ENCODE measurements at regions not wholly inside any gene's neighbourhood (a gene's known extent, or its start where the extent isn't known, plus 50 kb on each side); places are given as distances from the start of the nearest gene placed in this dataset.

DNA sequence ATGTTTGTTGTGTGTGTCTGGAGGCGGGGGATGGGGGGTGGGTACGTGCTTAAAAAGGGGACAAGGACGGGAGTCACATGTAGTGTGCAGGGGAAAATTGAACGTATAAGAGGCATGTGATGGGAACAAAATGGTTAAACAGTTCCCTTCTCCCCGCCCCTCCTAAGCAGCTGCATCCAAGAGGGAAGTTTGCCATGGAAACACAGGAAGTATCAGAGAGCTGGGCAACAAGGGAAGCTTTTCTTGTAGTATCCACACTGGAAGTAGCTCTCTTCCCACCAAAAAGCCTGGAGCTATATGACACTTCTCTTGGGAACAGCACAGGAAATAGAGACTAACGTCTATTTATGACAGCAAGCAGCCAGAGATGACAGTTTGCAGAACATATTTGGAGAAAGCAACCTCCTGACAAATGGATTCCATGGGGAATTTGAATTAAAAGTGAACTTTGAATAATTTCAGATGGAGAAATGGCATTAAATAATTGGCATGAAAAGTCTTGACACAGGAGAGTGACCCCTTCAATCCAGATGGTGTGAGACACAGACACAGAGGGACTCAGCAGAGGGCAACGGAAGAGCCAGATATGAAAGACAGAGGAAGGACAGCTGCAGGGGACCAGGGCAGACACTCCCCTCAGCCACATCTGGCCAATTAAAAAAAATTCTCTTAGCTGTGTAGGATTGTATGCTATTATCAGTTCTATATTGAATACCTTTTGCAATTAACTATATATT lies 294.2 kb upstream of the TBL1XR1 start:
- Histone ChIP-seq H3K79me2 (ENCODE audit: control insufficient read depth, insufficient read depth, low read length) (no peaks in the 10 kb centered on the region), H3K9me3 (ENCODE audit: control extremely low read depth in 1 of 3, control insufficient read depth in 2 of 3, insufficient read depth in 1 of 3, low read length in 2 of 3) (no peaks in the 10 kb centered on the region), H3K9ac (ENCODE audit: low read length) (no peak overlapping the region), H3K4me2 (replicated peaks; ENCODE audit: low read depth, low read length, poor library complexity, severe bottlenecking) (no peak overlapping the region), H3K36me3 (replicated peaks in 1 of 2; ENCODE audit: control extremely low read depth in 1 of 2, control insufficient read depth in 1 of 2, extremely low read depth in 1 of 2, insufficient read depth in 2 of 2, low read length in 1 of 2) (no peaks in the 10 kb centered on the region), H3K27me3 (replicated peaks in 1 of 4; ENCODE audit: control extremely low read depth in 1 of 4, control insufficient read depth in 3 of 4, insufficient read depth in 4 of 4, low read length in 3 of 4) (no peaks in the 10 kb centered on the region), H4K20me1 (ENCODE audit: control insufficient read depth, insufficient read depth, low read length, poor library complexity, severe bottlenecking) (no peaks in the 10 kb centered on the region), H3K4me3 (ENCODE audit: control extremely low read depth in 1 of 5, extremely low read depth in 1 of 5, insufficient read depth in 1 of 5, low read depth in 2 of 5, low read length in 4 of 5) (no peak overlapping the region), H3K27ac (ENCODE audit: low read length in 2 of 2) (no peak overlapping the region), H3K4me1 (ENCODE audit: control insufficient read depth in 2 of 2, insufficient read depth in 2 of 2, low read length in 2 of 2) (no peaks in the 10 kb centered on the region), H2AFZ (ENCODE audit: insufficient read depth, low read depth, low read length, poor library complexity, severe bottlenecking) (no peak overlapping the region)
- no peak overlapping the region for H3K4me3 Mint-ChIP-seq
- CTCF ChIA-PET = no interaction called here
- no peaks in the 10 kb centered on the region for H3K4me1 Mint-ChIP-seq
- DNase-seq (no peak), ATAC-seq (ENCODE audit: low read depth) (no peak)
- TF ChIP-seq, protein P1, sequence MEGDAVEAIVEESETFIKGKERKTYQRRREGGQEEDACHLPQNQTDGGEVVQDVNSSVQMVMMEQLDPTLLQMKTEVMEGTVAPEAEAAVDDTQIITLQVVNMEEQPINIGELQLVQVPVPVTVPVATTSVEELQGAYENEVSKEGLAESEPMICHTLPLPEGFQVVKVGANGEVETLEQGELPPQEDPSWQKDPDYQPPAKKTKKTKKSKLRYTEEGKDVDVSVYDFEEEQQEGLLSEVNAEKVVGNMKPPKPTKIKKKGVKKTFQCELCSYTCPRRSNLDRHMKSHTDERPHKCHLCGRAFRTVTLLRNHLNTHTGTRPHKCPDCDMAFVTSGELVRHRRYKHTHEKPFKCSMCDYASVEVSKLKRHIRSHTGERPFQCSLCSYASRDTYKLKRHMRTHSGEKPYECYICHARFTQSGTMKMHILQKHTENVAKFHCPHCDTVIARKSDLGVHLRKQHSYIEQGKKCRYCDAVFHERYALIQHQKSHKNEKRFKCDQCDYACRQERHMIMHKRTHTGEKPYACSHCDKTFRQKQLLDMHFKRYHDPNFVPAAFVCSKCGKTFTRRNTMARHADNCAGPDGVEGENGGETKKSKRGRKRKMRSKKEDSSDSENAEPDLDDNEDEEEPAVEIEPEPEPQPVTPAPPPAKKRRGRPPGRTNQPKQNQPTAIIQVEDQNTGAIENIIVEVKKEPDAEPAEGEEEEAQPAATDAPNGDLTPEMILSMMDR (IDR thresholded peaks at IDR 0.05) = no peak
- no peak for TF ChIP-seq EZH2 (IDR thresholded peaks at IDR 0.05; ENCODE audit: borderline replicate concordance, insufficient read depth, low read depth, low read length, poor library complexity, severe bottlenecking)
- no peak overlapping the region for H3K27ac Mint-ChIP-seq
- 74% methylated on average over 6 of the region's 7 CpGs for WGBS (ENCODE audit: insufficient coverage)
- POLR2A ChIA-PET = no interaction called here
- intact Hi-C loops (cut with micrococcal nuclease) = no loop called here
- no peaks in the 10 kb centered on the region for H3K9me3 Mint-ChIP-seq (ENCODE audit: insufficient read depth)
- no peaks in the 10 kb centered on the region for H3K27me3 Mint-ChIP-seq

DNA sequence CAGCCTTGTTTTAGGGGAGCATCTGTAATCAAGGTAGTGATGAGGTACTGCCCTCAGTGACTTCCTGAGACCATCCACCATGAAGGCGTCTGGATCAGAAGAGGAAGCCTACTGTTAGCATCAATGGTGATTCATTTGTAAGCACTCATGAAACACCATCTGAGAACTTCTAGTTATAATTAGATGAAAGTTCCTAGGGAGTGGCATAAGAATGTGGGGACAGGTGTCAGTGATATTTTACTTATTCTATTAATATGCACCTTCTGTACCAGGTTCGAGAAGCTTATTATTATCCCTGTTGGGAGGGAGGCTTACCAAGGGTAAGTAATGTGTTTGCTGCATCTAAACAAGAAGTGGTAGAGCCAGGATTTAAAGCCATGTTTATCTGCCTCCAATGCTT lies 295.8 kb upstream of the TBL1XR1 start:
- CTCF ChIA-PET = no interaction called here
- intact Hi-C loops (cut with micrococcal nuclease) = no loop called here
- Histone ChIP-seq H3K36me3 (replicated peaks in 1 of 2; ENCODE audit: control extremely low read depth in 1 of 2, control insufficient read depth in 1 of 2, extremely low read depth in 1 of 2, insufficient read depth in 2 of 2, low read length in 1 of 2) (no peaks in the 10 kb centered on the region), H3K9ac (ENCODE audit: low read length) (no peak overlapping the region), H4K20me1 (ENCODE audit: control insufficient read depth, insufficient read depth, low read length, poor library complexity, severe bottlenecking) (no peaks in the 10 kb centered on the region), H3K4me1 (ENCODE audit: control insufficient read depth in 2 of 2, insufficient read depth in 2 of 2, low read length in 2 of 2) (no peaks in the 10 kb centered on the region), H3K9me3 (ENCODE audit: control extremely low read depth in 1 of 3, control insufficient read depth in 2 of 3, insufficient read depth in 1 of 3, low read length in 2 of 3) (peaks cover 0 to 1% (median 0%) of the 10 kb centered on the region in 3 donors), H3K4me2 (replicated peaks; ENCODE audit: low read depth, low read length, poor library complexity, severe bottlenecking) (no peak overlapping the region), H3K27me3 (replicated peaks in 1 of 4; ENCODE audit: control extremely low read depth in 1 of 4, control insufficient read depth in 3 of 4, insufficient read depth in 4 of 4, low read length in 3 of 4) (no peaks in the 10 kb centered on the region), H3K79me2 (ENCODE audit: control insufficient read depth, insufficient read depth, low read length) (no peaks in the 10 kb centered on the region), H2AFZ (ENCODE audit: insufficient read depth, low read depth, low read length, poor library complexity, severe bottlenecking) (no peak overlapping the region), H3K4me3 (ENCODE audit: control extremely low read depth in 1 of 5, extremely low read depth in 1 of 5, insufficient read depth in 1 of 5, low read depth in 2 of 5, low read length in 4 of 5) (no peak overlapping the region), H3K27ac (ENCODE audit: low read length in 2 of 2) (no peak overlapping the region)
- WGBS (ENCODE audit: insufficient coverage) = no CpG with 5 or more reads among the region's 2 CpGs
- DNase-seq (no peak), ATAC-seq (ENCODE audit: low read depth) (no peak)
- no peak for TF ChIP-seq EZH2 (IDR thresholded peaks at IDR 0.05; ENCODE audit: borderline replicate concordance, insufficient read depth, low read depth, low read length, poor library complexity, severe bottlenecking)
- TF ChIP-seq, protein P1 (IDR thresholded peaks at IDR 0.05) = no peak
- Mint-ChIP-seq H3K4me3 (no peak overlapping the region), H3K9me3 (ENCODE audit: insufficient read depth) (no peaks in the 10 kb centered on the region), H3K27ac (no peak overlapping the region), H3K27me3 (no peaks in the 10 kb centered on the region), H3K4me1 (peaks cover 3% of the 10 kb centered on the region)
- POLR2A ChIA-PET = no interaction called here
